Smooth muscle cell (in vitro differentiated cells): ENCODE measurements at regions not wholly inside any gene's neighbourhood (a gene's known extent, or its start where the extent isn't known, plus 50 kb on each side); places are given as distances from the start of the nearest gene placed in this dataset.

Source experiments
- DNase-seq: peaks from one replicate; lab custom pipeline; 2025; ENCODE audit not compliant: unreplicated experiment; lab: John Stamatoyannopoulos, UW
- H2AFZ ChIP-seq: fragments of 200-600 bp; sonication (generic); 2 replicates; pipeline ENCODE4 v1.6.0; 2016; ENCODE audit warnings: antibody characterized with exemption, low read depth, mild to moderate bottlenecking
- H3F3A ChIP-seq: fragments of 200-600 bp; sonication (generic); 2 replicates; pipeline ENCODE4 v1.6.0; 2017; ENCODE audit warnings: antibody characterized with exemption, low read depth
- H3K27ac ChIP-seq: fragments of 200-600 bp; sonication (generic); 2 replicates; pipeline ENCODE4 v1.5.1; 2016; ENCODE audit warnings: low read depth, mild to moderate bottlenecking
- H3K27me3 ChIP-seq: fragments of 200-600 bp; sonication (generic); 2 replicates; pipeline ENCODE4 v1.6.1; 2016; ENCODE audit warnings: low read depth, mild to moderate bottlenecking
- H3K36me3 ChIP-seq: fragments of 200-600 bp; sonication (generic); 2 replicates; pipeline ENCODE4 v1.5.1; 2016; ENCODE audit warnings: low read depth
- H3K4me1 ChIP-seq: fragments of 200-600 bp; sonication (generic); 2 replicates; pipeline ENCODE4 v1.5.1; 2016; ENCODE audit warnings: low read depth
- H3K4me2 ChIP-seq: fragments of 200-600 bp; sonication (generic); 2 replicates; pipeline ENCODE4 v1.6.0; 2016; ENCODE audit warnings: mild to moderate bottlenecking
- H3K4me3 ChIP-seq: fragments of 200-600 bp; sonication (generic); 2 replicates; pipeline ENCODE4 v1.5.1; 2016; ENCODE audit warnings: mild to moderate bottlenecking
- H3K79me2 ChIP-seq: fragments of 200-600 bp; sonication (generic); 2 replicates; pipeline ENCODE4 v1.6.0; 2016; ENCODE audit warnings: low read depth, mild to moderate bottlenecking
- H3K9ac ChIP-seq: fragments of 200-600 bp; sonication (generic); 2 replicates; pipeline ENCODE4 v1.6.0; 2016; ENCODE audit warnings: low read depth
- H3K9me3 ChIP-seq: fragments of 200-600 bp; sonication (generic); replicated peaks from 2 replicates; pipeline ENCODE4 v1.5.1; 2016; ENCODE audit warnings: low read depth
- H4K20me1 ChIP-seq: fragments of 200-600 bp; sonication (generic); 2 replicates; pipeline ENCODE4 v1.6.0; 2016; ENCODE audit warnings: low read depth
- CTCF ChIP-seq: fragments of 200-600 bp; sonication (generic); IDR thresholded peaks from 2 replicates; pipeline ENCODE4 v1.5.1; 2017; ENCODE audit warnings: borderline replicate concordance, mild to moderate bottlenecking, antibody characterized with exemption; ENCODE audit not compliant: insufficient read depth, poor library complexity, severe bottlenecking
- WGBS: methylation state at CpG from one replicate; pipeline ENCODE4 v1.1.7; 2016; ENCODE audit warnings: low lambda C conversion rate; 5-methylcytosine and 5-hydroxymethylcytosine counted together

- H2AFZ ChIP-seq = no peak overlapping the region
- H3K79me2 ChIP-seq = no peaks in the 10 kb centered on the region
- no peak overlapping the region for H3K4me3 ChIP-seq
- H3K4me2 ChIP-seq = no peak overlapping the region
- H3K9ac ChIP-seq = no peak overlapping the region
- no peaks in the 10 kb centered on the region for H3K36me3 ChIP-seq
- TF ChIP-seq CTCF = no peak
- no peaks in the 10 kb centered on the region for H3K9me3 ChIP-seq
- H3K4me1 ChIP-seq = no peaks in the 10 kb centered on the region
- H3F3A ChIP-seq = no peaks in the 10 kb centered on the region
- 83% methylated on average over 1 of the region's 1 CpG for WGBS
- no peaks in the 10 kb centered on the region for H3K27me3 ChIP-seq
- H4K20me1 ChIP-seq = no peaks in the 10 kb centered on the region
- no peak overlapping the region for H3K27ac ChIP-seq
- DNase-seq = no peak
Measured at GRCh38 chr5:86070719-86071118, 547.0 kb upstream of the COX7C start.

GRCh38 chr5:86074297-86074696 is 543.4 kb upstream of the COX7C start:
- no peak overlapping the region for H3K4me2 ChIP-seq
- DNase-seq = no peak
- WGBS = 82% methylated on average over 3 of the region's 3 CpGs
- H2AFZ ChIP-seq = no peak overlapping the region
- no peaks in the 10 kb centered on the region for H3K79me2 ChIP-seq
- no peaks in the 10 kb centered on the region for H3K36me3 ChIP-seq
- no peaks in the 10 kb centered on the region for H3K27me3 ChIP-seq
- H3F3A ChIP-seq = no peaks in the 10 kb centered on the region
- H3K9me3 ChIP-seq = no peaks in the 10 kb centered on the region
- no peaks in the 10 kb centered on the region for H3K4me1 ChIP-seq
- H3K9ac ChIP-seq = no peak overlapping the region
- no peak overlapping the region for H3K27ac ChIP-seq
- H3K4me3 ChIP-seq = no peak overlapping the region
- TF ChIP-seq CTCF = no peak
- no peaks in the 10 kb centered on the region for H4K20me1 ChIP-seq

- no peaks in the 10 kb centered on the region for H3F3A ChIP-seq
- H3K4me3 ChIP-seq = no peak overlapping the region
- no peak overlapping the region for H3K9ac ChIP-seq
- no peaks in the 10 kb centered on the region for H4K20me1 ChIP-seq
- H3K4me1 ChIP-seq = no peaks in the 10 kb centered on the region
- no peak overlapping the region for H3K27ac ChIP-seq
- no peaks in the 10 kb centered on the region for H3K9me3 ChIP-seq
- DNase-seq = no peak
- no peaks in the 10 kb centered on the region for H3K79me2 ChIP-seq
- H2AFZ ChIP-seq = no peak overlapping the region
- no peak overlapping the region for H3K4me2 ChIP-seq
- no peaks in the 10 kb centered on the region for H3K27me3 ChIP-seq
- H3K36me3 ChIP-seq = no peaks in the 10 kb centered on the region
- no peak for TF ChIP-seq CTCF
- WGBS = 87% methylated on average over 6 of the region's 6 CpGs
Measured at GRCh38 chr5:86075139-86075538, 542.6 kb upstream of the COX7C start.

GRCh38 chr5:86095092-86095491 is 522.6 kb upstream of the COX7C start:
- 63% methylated on average over 1 of the region's 1 CpG for WGBS
- no peak overlapping the region for H3K4me3 ChIP-seq
- no peak overlapping the region for H3K27ac ChIP-seq

More at GRCh38 chr5:86095092-86095491, 522.6 kb upstream of the COX7C start:
- Histone ChIP-seq H3K4me1 (no peaks in the 10 kb centered on the region), H4K20me1 (no peaks in the 10 kb centered on the region), H3K27me3 (no peaks in the 10 kb centered on the region), H3K9me3 (no peaks in the 10 kb centered on the region), H3K4me2 (no peak overlapping the region), H2AFZ (peak overlapping the region; percentile 51), H3K9ac (no peak overlapping the region), H3K36me3 (no peaks in the 10 kb centered on the region), H3K79me2 (no peaks in the 10 kb centered on the region), H3F3A (no peaks in the 10 kb centered on the region)
- no peak for DNase-seq
- TF ChIP-seq CTCF = no peak
